C4-2B (cell line): ENCODE measurements at regions not wholly inside any gene's neighbourhood (a gene's known extent, or its start where the extent isn't known, plus 50 kb on each side); places are given as distances from the start of the nearest gene placed in this dataset.

Experiments
- CTCF ChIP-seq: fragments of 450-650 bp; conservative IDR thresholded peaks from 2 replicates; pipeline ENCODE4 v1.5.1; 2017; ENCODE audit warnings: mild to moderate bottlenecking
- ZFX ChIP-seq: fragments of 450-650 bp; IDR thresholded peaks from 2 replicates; pipeline ENCODE4 v1.6.1; 2017

- TF ChIP-seq CTCF (peak; percentile 75), ZFX (no peak)
Observed at GRCh38 chr2:168336786-168337388, 89.5 kb upstream of the STK39 start.
